OCI-LY3 (cell line): ENCODE measurements at regions not wholly inside any gene's neighbourhood (a gene's known extent, or its start where the extent isn't known, plus 50 kb on each side); places are given as distances from the start of the nearest gene placed in this dataset.

Experiments
- CTCF ChIP-seq: fragments of 200-600, 300-600 bp; sonication (generic); IDR thresholded peaks from 2 replicates; pipeline ENCODE4 v1.5.1; 2014; ENCODE audit warnings: antibody characterized with exemption, low read length, low read depth
- EZH2phosphoT487 ChIP-seq: fragments of 200-600 bp; shearing (Covaris generic); IDR thresholded peaks from 2 replicates; pipeline ENCODE4 v1.6.1; 2018; ENCODE audit warnings: antibody characterized with exemption, mixed run types, low read depth

- TF ChIP-seq CTCF (no peak), EZH2phosphoT487 (no peak)
These were observed 419.0 kb upstream of the CDH11 start for GRCh38 chr16:65540901-65541300.
